HUDEP-2 (cell line): ENCODE measurements at regions not wholly inside any gene's neighbourhood (a gene's known extent, or its start where the extent isn't known, plus 50 kb on each side); places are given as distances from the start of the nearest gene placed in this dataset.

Experiments
- DNase-seq, 76 experiments: peaks; one replicate each; lab custom pipeline; 2025; ENCODE audit not compliant: unreplicated experiment in 76 of 76; lab: John Stamatoyannopoulos, UW

- no peak for DNase-seq
Observed at GRCh38 chr7:47666164-47666862, 84.4 kb upstream of the TNS3 start.

GRCh38 chr7:47664650-47665195 is 82.8 kb upstream of the TNS3 start:
- DNase-seq: no peak

GRCh38 chr7:47663851-47664250 is 81.9 kb upstream of the TNS3 start:
- DNase-seq: no peak

- no peak for DNase-seq
Observed at GRCh38 chr7:47663213-47663612, 81.3 kb upstream of the TNS3 start.

- DNase-seq: no peak
Observed at GRCh38 chr7:47661051-47661714, 79.3 kb upstream of the TNS3 start.

DNA sequence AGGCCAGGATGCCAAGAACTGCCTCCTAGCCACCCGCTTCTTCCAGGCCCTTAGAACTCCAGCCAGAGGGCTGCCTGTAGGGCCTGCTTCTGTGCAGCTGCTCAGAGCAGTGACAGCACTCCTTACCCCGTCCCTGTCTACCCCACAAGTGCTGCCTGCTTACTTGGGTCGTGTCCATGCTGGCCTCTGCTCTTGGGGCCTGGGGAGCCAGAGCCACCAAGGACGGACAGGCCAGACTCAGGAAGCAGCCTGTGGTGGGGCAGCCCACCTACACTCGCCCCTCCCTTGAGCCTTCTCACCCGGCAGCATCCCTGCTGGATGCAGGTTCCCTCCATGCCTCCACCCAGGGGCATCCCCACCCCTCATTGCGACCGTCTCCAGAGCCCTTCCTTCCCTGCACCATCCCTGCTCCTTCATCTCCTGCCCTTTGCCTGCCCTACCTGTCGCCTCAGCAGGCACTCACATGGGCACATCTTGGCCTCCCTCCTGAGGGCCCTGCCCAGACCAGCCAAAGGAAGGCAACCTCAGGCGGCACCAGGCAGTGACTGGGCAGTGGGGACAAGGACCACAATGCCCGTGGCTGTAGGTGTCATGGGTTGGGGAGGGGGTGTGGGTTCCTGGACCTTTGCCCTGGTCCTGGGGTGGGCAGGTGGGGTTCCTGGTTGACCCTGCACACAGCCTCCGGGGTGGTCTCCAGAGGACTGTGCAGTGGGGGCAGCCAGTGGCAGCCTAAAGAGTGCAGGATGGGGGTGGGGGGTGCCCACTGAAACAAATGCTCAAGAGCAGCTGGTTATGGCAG is 78.0 kb upstream of the TNS3 start:
- no peak for DNase-seq

DNA sequence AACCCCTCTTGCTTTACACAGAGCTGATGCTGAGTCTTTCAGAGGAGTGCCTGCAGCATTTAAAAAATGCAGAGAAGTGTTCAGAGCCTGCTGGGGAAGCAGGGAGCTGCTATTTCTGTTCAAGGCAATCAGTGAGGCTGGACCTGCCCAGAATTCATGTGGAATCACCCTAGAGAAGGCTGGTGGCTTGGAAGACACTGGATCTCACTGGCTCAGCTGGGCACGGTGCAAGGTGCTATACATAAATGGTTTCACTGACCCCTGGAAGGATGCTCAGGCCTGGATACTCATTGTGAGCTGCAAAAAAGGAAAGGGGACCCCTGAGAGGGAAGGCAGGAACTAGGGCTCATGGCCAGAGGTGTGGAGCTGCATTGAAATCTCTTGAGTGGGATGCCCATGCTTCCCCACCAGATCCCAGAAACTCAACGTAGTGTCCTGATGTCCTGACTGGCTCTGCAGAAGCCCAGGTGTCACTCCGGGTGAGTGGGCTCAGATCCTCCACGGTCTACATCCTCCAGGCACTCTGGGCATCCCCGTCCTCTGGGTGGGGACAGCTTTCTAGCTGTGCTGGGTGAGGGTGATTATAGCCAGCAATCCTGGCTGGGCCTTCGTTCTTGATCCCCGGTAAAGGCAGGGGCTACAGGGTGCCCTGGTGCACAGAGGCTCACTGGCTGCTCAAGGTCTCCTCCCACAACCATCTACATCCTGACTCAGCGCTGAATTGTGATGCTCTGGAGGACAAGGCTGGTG is 77.2 kb upstream of the TNS3 start:
- DNase-seq: no peak

DNA sequence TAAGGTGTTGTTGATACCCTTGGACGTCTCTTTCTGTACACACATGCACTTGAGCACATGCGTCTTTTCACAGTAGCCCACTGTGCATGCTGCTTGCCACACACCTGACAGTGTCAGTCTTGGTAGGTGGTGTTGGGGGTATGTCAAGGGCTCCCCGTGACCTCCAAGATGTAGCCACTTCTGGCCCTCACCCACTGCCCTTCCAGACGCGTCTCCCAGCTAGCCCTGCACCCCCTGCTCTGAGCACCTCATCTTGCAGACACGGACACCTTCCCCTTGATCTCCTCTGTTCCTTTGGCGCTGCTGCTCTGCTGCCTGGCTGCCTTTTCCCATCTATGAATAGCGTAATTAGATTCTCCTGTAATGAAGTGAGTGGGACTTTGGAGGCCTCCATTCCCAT is 75.2 kb upstream of the TNS3 start:
- no peak for DNase-seq

DNA sequence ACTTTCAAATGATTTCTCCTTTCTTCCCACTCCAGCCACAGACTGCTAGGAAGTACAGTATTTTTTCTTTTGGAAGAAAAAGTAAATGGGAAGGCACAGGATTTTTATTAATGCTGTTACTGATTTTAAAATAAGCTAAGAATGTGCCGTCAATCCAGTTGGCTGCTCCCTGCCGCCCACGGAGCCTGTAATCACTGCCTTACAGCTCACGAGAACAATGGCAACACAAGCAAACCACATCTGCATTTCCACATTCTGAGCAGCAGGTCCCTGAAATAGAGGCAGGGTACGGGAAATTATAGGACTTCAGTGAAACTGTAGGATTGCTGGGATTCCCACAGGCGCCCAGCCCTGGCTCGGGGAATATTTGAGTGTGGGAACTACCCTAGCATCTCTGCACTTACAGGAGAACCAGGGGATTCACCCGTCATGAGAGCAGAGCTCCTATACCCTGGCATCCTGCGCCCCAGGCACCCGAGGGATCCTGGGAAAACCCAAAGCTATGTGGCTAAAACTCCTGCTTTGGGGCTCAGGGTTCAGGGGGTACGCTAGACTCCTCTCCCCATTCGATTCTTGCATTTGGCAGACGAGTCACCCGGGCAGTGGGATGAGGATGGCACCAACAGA is 72.9 kb upstream of the TNS3 start:
- DNase-seq: no peak

- DNase-seq: no peak
Observed at GRCh38 chr7:47653550-47654411, 71.9 kb upstream of the TNS3 start.

DNA sequence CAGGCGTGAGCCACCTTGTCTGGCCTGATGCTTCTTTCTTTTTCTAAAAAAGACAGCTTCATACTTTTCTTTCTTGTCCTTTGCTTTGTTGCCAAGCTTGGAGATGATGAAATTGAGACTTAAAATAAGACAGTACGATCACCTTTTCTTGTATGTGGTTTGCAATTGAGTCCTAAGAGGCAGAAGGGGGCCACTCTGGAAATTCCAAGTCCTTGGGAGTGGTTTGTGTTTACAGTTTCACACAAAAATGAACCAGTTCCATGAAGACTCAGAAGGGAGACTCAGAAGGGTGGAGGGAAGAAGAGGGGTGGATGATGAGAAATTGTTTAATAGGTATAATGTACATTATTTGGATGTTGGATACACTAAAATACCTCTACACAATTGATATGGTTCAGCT is 70.7 kb upstream of the TNS3 start:
- DNase-seq: no peak

- no peak for DNase-seq
Observed at GRCh38 chr7:47651355-47652317, 69.7 kb upstream of the TNS3 start.

DNA sequence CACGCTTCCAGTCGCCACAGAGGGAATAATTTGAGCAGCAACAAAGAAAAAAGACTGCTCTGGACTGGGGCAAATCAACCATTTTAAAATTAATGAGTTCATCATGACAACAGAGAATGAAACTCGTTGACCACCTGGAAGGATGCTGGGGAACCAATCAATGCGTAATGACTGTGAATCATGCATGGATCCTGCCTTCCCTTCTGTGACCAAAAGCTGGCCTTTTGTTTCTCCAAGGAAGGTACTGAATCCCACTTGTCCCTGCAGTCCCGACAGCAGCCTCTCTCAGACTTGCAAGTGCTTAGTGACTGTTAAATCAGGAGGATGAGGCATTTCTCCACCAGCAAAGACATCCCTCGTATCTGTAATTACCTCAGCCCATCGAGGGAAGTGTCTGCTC is 68.0 kb upstream of the TNS3 start:
- no peak for DNase-seq

- DNase-seq: no peak
Observed at GRCh38 chr7:47648275-47648925, 66.5 kb upstream of the TNS3 start.

DNA sequence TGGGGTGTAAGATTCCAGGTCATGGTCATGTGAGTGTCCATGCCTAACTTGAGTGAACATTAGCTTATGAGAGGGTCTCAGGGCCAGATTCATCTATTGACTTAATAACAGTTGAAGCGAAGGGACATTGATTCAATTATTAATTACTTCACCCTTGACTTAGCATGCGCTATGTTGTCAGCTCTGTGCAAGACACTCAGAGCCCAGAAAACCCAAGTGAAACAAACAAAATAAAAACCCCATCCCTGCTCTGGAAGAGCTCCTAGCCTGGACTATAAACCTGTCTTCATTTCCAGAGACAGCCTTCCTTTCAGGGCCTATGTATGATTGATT is 66.0 kb upstream of the TNS3 start:
- no peak for DNase-seq

DNA sequence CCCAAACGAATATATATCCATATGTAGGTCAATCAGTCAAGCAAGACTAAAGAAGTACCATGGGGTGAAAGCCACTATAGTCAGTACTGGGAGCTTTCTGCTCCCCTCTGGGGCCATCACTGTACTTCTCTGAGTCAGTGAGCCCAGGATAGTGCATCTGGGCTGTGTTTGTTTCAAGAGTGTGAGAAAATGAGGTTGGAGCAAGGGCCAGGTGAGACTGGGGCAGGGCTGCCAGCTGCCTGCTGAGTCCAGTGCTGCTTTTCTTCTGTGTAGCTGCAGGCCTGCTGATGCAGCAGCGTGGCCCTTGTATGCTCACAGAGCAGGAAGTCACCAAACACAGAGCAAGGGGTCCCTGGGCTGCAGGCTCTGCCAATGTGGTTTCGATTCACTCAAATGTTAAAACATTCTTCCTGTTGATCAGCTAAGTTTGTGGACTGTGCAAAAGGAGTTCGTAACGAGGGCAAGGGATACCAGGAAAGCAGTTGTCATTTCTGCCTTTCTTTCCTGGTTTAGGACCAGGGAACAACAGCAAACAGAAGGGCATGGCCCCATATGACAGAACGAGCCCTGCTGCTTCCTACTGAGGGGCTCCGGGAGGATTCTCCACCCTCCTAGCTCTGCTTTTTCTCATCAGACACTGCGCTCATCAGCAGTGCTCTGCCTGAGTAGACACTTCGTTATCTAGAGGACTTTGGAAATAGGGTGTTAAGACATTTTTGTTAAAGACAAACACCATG is 65.4 kb upstream of the TNS3 start:
- DNase-seq: no peak

- no peak for DNase-seq
Observed at GRCh38 chr7:47643716-47644400, 61.9 kb upstream of the TNS3 start.
